A549 (cell line): ENCODE measurements at regions not wholly inside any gene's neighbourhood (a gene's known extent, or its start where the extent isn't known, plus 50 kb on each side); places are given as distances from the start of the nearest gene placed in this dataset.

ENCODE experiments used
- ATAC-seq, 2 experiments: fragments of 200-7000 bp in 1 of 2; fragments of >200 bp in 1 of 2; cut with Nextera tagmentation in 1 of 2; cut with Tn5 transposase in 1 of 2; 3 replicates each; pipeline versions ENCODE4 v1.8.0 to v1.9.1; 2018 to 2020; ENCODE audit warnings: mild to moderate bottlenecking in 1 of 2, moderate library complexity in 1 of 2
- CTCF ChIA-PET: fragments of 300-600 bp; sonication (Branson Sonifier 250); formaldehyde crosslinking; extraction: SDS; loops from one replicate; lab custom pipeline; 2021; ENCODE audit warnings: antibody characterized with exemption, inconsistent platforms; lab: Yijun Ruan, JAX
- POLR2A ChIA-PET: fragments of 350-600 bp; formaldehyde crosslinking; extraction: SDS; loops from one replicate; lab custom pipeline; 2021; ENCODE audit warnings: antibody characterized with exemption, inconsistent platforms; lab: Yijun Ruan, JAX
- DNase-seq, 2 experiments: peaks; one replicate each; pipeline versions ENCODE4 v3.0.0 to v3.0.0-alpha.2; 2011 to 2016; ENCODE audit warnings: low read depth in 1 of 2, low spot score in 1 of 2
- FAIRE-seq: peaks from 2 replicates; lab custom pipeline; 2011; peaks lifted over from hg19 to GRCh38; lab: Jason Lieb, UNC
- H3K27ac ChIP-seq, 2 experiments: fragments of >200 bp; sonication (Bioruptor Twin); formaldehyde crosslinking; 3 replicates each; pipeline ENCODE4 v1.5.1; 2016 to 2017
- H3K4me1 ChIP-seq: fragments of >200 bp; sonication (Bioruptor Twin); formaldehyde crosslinking; 3 replicates; pipeline ENCODE4 v1.6.1; 2016
- H3K4me2 ChIP-seq: fragments of >200 bp; sonication (Bioruptor Twin); formaldehyde crosslinking; 3 replicates; pipeline ENCODE4 v1.6.1; 2016
- H3K4me3 ChIP-seq: fragments of >200 bp; sonication (Bioruptor Twin); formaldehyde crosslinking; 3 replicates; pipeline ENCODE4 v1.5.1; 2016
- H3K9me3 ChIP-seq: fragments of >200 bp; sonication (Bioruptor Twin); formaldehyde crosslinking; 3 replicates; pipeline ENCODE4 v1.6.1; 2016
- BHLHE40 ChIP-seq: IDR thresholded peaks from 2 replicates; pipeline ENCODE4 v1.6.1; 2012; ENCODE audit warnings: low read depth, low read length, inconsistent platforms
- CHD2 ChIP-seq: fragments of 150-350 bp; IDR thresholded peaks from 2 replicates; pipeline ENCODE4 v1.6.1; 2014; ENCODE audit warnings: low read length; ENCODE audit not compliant: partially characterized antibody
- ELK1 ChIP-seq: fragments of 150-350 bp; IDR thresholded peaks from 2 replicates; pipeline ENCODE4 v1.6.1; 2014; ENCODE audit warnings: low read depth, mild to moderate bottlenecking, low read length
- ESRRA ChIP-seq: fragments of 150-350 bp; IDR thresholded peaks from 2 replicates; pipeline ENCODE4 v1.6.1; 2014; ENCODE audit warnings: mild to moderate bottlenecking, low read length, borderline replicate concordance
- HEYL ChIP-seq: fragments of 250-450 bp; sonication (Bioruptor Pico); IDR thresholded peaks from 2 replicates; pipeline ENCODE4 v1.8.0; 2021; ENCODE audit warnings: mild to moderate bottlenecking, moderate library complexity
- HOXA7 ChIP-seq: fragments of 250-450 bp; sonication (Bioruptor Pico); IDR thresholded peaks from 2 replicates; pipeline ENCODE4 v1.5.0; 2020; ENCODE audit warnings: mild to moderate bottlenecking, moderate library complexity
- HOXB13 ChIP-seq: fragments of 250-450 bp; sonication (Bioruptor Pico); IDR thresholded peaks from 2 replicates; pipeline ENCODE4 v1.5.0; 2020; ENCODE audit warnings: low read depth, mild to moderate bottlenecking, moderate library complexity
- KDM1A ChIP-seq: fragments of 200-600 bp; sonication (generic); IDR thresholded peaks from 2 replicates; pipeline ENCODE4 v1.6.1; 2016; ENCODE audit warnings: low read depth, mild to moderate bottlenecking
- POLR2A ChIP-seq: IDR thresholded peaks from 2 replicates; pipeline ENCODE4 v1.6.1; 2012; ENCODE audit warnings: mild to moderate bottlenecking, low read length
- POLR2AphosphoS2 ChIP-seq: conservative IDR thresholded peaks from 2 replicates; pipeline ENCODE4 v1.6.1; 2012; ENCODE audit warnings: low read length, improper control_type of control experiment, inconsistent platforms
- RNF2 ChIP-seq: fragments of 200-600 bp; sonication (generic); IDR thresholded peaks from 2 replicates; pipeline ENCODE4 v1.6.1; 2016; ENCODE audit warnings: low read depth, mild to moderate bottlenecking, antibody characterized with exemption, moderate library complexity, borderline replicate concordance
- SMC3 ChIP-seq: fragments of >200 bp; sonication (Bioruptor Twin); formaldehyde crosslinking; IDR thresholded peaks from 3 replicates; pipeline ENCODE4 v1.6.1; 2018; ENCODE audit warnings: inconsistent platforms
- ZNF302 ChIP-seq: fragments of 250-450 bp; sonication (Bioruptor Pico); IDR thresholded peaks from 2 replicates; pipeline ENCODE4 v1.9.0; 2021; ENCODE audit warnings: inconsistent platforms, mild to moderate bottlenecking, moderate library complexity
- WGBS: methylation state at CpG from one replicate; pipeline ENCODE4 v1.1.6; 2017; ENCODE audit errors: missing lambda C conversion rate; 5-methylcytosine and 5-hydroxymethylcytosine counted together
- TF ChIP-seq, protein P1 (sequence below): fragments of 250-450 bp; sonication (Bioruptor Pico); IDR thresholded peaks from 2 replicates; pipeline ENCODE4 v1.5.0; 2021; ENCODE audit warnings: mild to moderate bottlenecking, moderate library complexity, borderline replicate concordance
- TF ChIP-seq, protein P2 (sequence below): fragments of >200 bp; sonication (Bioruptor Twin); formaldehyde crosslinking; IDR thresholded peaks from 3 replicates; pipeline ENCODE4 v1.5.1; 2016
- TF ChIP-seq, protein P3 (sequence below): fragments of 250-450 bp; sonication (Bioruptor Pico); IDR thresholded peaks from 2 replicates; pipeline ENCODE4 v1.5.0; 2020; ENCODE audit warnings: low read depth, mild to moderate bottlenecking, moderate library complexity
- TF ChIP-seq, protein P4 (sequence below): fragments of 450-650 bp; IDR thresholded peaks from 2 replicates; pipeline ENCODE4 v1.6.1; 2014; ENCODE audit warnings: antibody characterized with exemption
- TF ChIP-seq, protein P5 (sequence below): IDR thresholded peaks from 2 replicates; pipeline ENCODE4 v1.6.1; 2012
- TF ChIP-seq, protein P6 (sequence below): fragments of >200 bp; sonication (Bioruptor Twin); formaldehyde crosslinking; IDR thresholded peaks from 3 replicates; pipeline ENCODE4 v1.6.1; 2016
- TF ChIP-seq, protein P7 (sequence below): IDR thresholded peaks from 2 replicates; pipeline ENCODE4 v1.6.1; 2012

DNA sequence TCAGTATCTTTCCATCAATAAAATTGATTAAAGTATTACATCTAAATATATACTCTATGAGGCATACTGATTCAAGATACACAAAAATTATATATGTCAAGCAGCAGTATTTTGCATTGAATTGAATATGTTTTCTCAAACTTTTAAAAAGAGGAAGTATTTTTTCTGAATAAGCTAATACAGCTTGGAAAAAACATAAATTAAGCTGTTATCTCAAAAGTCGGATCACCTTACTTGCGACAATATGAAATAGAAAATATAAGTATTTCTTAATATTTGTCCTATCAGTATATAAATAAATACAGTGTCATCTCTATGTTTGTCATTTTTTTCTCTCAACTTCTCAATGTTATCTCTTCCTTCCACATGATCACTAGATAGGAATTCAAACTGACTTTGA, 139.3 kb downstream of the MBL2 start:
- DNase-seq (no peak), FAIRE-seq (peak; percentile 36), ATAC-seq (no peak)
- ChIA-PET POLR2A (no interaction called here), CTCF (interaction anchor here (1.8 kb wide), 1 partner anchor 11 kb away, joined by 7 read pairs; no protein-coding TSS in a partner anchor)
- H3K27ac ChIP-seq: no peak overlapping the region
- no peaks in the 10 kb centered on the region for H3K9me3 ChIP-seq
- no peak overlapping the region for H3K4me2 ChIP-seq
- no peak overlapping the region for H3K4me3 ChIP-seq
- WGBS: 73% methylated on average over 2 of the region's 2 CpGs
- TF ChIP-seq CHD2 (no peak), HOXA7 (CRISPR knock-in tag) (no peak), ZNF302 (CRISPR knock-in tag) (no peak), ELK1 (no peak), ESRRA (no peak), HOXB13 (CRISPR knock-in tag) (no peak), POLR2A (no peak), POLR2AphosphoS2 (no peak), BHLHE40 (no peak), HEYL (CRISPR knock-in tag) (no peak), KDM1A (no peak), RNF2 (no peak), SMC3 (no peak)
- TF ChIP-seq, protein P1, sequence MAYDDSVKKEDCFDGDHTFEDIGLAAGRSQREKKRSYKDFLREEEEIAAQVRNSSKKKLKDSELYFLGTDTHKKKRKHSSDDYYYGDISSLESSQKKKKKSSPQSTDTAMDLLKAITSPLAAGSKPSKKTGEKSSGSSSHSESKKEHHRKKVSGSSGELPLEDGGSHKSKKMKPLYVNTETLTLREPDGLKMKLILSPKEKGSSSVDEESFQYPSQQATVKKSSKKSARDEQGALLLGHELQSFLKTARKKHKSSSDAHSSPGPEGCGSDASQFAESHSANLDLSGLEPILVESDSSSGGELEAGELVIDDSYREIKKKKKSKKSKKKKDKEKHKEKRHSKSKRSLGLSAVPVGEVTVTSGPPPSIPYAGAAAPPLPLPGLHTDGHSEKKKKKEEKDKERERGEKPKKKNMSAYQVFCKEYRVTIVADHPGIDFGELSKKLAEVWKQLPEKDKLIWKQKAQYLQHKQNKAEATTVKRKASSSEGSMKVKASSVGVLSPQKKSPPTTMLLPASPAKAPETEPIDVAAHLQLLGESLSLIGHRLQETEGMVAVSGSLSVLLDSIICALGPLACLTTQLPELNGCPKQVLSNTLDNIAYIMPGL (CRISPR knock-in tag): no peak
- TF ChIP-seq, protein P2, sequence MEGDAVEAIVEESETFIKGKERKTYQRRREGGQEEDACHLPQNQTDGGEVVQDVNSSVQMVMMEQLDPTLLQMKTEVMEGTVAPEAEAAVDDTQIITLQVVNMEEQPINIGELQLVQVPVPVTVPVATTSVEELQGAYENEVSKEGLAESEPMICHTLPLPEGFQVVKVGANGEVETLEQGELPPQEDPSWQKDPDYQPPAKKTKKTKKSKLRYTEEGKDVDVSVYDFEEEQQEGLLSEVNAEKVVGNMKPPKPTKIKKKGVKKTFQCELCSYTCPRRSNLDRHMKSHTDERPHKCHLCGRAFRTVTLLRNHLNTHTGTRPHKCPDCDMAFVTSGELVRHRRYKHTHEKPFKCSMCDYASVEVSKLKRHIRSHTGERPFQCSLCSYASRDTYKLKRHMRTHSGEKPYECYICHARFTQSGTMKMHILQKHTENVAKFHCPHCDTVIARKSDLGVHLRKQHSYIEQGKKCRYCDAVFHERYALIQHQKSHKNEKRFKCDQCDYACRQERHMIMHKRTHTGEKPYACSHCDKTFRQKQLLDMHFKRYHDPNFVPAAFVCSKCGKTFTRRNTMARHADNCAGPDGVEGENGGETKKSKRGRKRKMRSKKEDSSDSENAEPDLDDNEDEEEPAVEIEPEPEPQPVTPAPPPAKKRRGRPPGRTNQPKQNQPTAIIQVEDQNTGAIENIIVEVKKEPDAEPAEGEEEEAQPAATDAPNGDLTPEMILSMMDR: no peak
- TF ChIP-seq, protein P3, sequence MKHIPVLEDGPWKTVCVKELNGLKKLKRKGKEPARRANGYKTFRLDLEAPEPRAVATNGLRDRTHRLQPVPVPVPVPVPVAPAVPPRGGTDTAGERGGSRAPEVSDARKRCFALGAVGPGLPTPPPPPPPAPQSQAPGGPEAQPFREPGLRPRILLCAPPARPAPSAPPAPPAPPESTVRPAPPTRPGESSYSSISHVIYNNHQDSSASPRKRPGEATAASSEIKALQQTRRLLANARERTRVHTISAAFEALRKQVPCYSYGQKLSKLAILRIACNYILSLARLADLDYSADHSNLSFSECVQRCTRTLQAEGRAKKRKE (CRISPR knock-in tag): no peak
- TF ChIP-seq, protein P4, sequence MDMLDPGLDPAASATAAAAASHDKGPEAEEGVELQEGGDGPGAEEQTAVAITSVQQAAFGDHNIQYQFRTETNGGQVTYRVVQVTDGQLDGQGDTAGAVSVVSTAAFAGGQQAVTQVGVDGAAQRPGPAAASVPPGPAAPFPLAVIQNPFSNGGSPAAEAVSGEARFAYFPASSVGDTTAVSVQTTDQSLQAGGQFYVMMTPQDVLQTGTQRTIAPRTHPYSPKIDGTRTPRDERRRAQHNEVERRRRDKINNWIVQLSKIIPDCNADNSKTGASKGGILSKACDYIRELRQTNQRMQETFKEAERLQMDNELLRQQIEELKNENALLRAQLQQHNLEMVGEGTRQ: no peak
- TF ChIP-seq, protein P5, sequence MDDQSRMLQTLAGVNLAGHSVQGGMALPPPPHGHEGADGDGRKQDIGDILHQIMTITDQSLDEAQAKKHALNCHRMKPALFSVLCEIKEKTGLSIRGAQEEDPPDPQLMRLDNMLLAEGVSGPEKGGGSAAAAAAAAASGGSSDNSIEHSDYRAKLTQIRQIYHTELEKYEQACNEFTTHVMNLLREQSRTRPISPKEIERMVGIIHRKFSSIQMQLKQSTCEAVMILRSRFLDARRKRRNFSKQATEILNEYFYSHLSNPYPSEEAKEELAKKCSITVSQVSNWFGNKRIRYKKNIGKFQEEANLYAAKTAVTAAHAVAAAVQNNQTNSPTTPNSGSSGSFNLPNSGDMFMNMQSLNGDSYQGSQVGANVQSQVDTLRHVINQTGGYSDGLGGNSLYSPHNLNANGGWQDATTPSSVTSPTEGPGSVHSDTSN: no peak
- TF ChIP-seq, protein P6, sequence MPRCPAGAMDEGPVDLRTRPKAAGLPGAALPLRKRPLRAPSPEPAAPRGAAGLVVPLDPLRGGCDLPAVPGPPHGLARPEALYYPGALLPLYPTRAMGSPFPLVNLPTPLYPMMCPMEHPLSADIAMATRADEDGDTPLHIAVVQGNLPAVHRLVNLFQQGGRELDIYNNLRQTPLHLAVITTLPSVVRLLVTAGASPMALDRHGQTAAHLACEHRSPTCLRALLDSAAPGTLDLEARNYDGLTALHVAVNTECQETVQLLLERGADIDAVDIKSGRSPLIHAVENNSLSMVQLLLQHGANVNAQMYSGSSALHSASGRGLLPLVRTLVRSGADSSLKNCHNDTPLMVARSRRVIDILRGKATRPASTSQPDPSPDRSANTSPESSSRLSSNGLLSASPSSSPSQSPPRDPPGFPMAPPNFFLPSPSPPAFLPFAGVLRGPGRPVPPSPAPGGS: no peak
- TF ChIP-seq, protein P7, sequence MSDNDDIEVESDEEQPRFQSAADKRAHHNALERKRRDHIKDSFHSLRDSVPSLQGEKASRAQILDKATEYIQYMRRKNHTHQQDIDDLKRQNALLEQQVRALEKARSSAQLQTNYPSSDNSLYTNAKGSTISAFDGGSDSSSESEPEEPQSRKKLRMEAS: no peak
- H3K4me1 ChIP-seq: no peaks in the 10 kb centered on the region
